ENCODE measurements at regions not wholly inside any gene's neighbourhood (a gene's known extent, or its start where the extent isn't known, plus 50 kb on each side); places are given as distances from the start of the nearest gene placed in this dataset.
"Not testable (repeated sequence)": the region's sequence is repeated elsewhere in the genome, so short reads cannot be mapped to it uniquely, and the experiment has no call there.

DNA sequence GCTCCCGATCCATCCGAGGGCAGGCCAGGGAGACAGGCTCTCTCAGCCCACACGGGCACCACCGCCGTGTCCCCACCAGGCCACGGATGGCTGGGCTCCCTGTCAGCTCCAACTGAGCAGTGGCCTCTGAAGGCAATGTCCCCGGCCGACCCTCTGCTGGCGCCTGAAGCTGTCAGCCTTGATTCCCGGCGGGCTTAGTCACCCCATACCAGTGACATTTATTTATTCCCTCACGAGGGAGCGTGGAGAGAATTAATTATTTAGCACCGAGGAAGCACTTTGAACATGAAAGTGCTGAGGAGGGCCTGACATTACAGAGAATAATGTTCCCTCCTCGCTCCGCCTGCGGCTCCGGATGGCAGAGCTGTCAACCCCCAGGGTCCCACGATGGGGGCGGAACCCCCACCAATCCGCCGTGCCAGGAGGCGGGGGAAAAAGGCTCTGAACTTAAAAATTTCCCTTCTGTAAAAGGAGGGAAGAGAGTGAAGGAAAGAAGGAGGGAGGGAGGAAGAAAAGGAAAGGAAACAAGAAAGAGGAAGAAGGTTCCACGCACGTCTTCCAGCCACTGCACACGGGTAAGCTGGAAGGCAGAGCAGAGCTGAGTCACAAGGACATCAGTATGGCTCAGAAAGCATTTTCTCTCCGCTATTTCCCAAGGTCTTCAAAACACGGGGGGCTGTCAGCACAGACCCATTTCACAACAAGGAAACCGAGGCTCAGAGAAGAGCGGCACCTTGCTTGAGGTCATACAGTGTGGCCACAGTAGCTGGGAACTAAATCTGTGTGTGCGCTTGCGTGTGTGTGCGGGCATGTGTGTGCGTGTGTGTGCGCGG, 108.7 kb upstream of the NCOR2 start:
- 47 to 56% methylated on average over 36 of the region's 36 CpGs for WGBS, 2 donors
- intact Hi-C loops (cut with DNase I; ENCODE audit: low total_unique reads) = no loop called here
- H3K4me3 ChIP-seq (ENCODE audit: low read depth, poor library complexity, severe bottlenecking) = no peak overlapping the region
- no peak for DNase-seq (ENCODE audit: low spot score in 2 of 2)
- no peak for TF ChIP-seq POLR2A (IDR thresholded peaks at IDR 0.05)
- TF ChIP-seq, protein P1, sequence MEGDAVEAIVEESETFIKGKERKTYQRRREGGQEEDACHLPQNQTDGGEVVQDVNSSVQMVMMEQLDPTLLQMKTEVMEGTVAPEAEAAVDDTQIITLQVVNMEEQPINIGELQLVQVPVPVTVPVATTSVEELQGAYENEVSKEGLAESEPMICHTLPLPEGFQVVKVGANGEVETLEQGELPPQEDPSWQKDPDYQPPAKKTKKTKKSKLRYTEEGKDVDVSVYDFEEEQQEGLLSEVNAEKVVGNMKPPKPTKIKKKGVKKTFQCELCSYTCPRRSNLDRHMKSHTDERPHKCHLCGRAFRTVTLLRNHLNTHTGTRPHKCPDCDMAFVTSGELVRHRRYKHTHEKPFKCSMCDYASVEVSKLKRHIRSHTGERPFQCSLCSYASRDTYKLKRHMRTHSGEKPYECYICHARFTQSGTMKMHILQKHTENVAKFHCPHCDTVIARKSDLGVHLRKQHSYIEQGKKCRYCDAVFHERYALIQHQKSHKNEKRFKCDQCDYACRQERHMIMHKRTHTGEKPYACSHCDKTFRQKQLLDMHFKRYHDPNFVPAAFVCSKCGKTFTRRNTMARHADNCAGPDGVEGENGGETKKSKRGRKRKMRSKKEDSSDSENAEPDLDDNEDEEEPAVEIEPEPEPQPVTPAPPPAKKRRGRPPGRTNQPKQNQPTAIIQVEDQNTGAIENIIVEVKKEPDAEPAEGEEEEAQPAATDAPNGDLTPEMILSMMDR (IDR thresholded peaks at IDR 0.05) = no peak

DNA sequence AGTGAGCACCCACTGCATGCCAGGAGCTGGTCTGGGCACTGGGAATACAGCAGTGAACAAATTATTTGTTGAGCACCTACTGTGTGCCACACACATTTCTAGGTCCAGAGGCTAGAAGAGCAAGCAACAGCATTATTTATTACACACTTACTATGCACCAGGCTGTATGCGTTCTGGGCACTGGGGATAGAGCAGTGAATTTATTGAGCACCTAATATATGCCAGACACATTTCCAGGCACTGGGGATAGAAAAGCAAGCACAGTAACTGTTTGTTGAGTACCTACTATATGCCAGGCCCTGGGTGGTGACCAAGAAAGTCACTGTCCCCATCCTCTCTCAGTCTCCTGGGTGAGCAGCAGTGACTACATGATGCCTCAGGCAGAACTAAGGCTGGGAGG, 107.5 kb upstream of the NCOR2 start:
- intact Hi-C loops (cut with DNase I; ENCODE audit: low total_unique reads) = no loop called here
- no peak for TF ChIP-seq POLR2A (IDR thresholded peaks at IDR 0.05)
- TF ChIP-seq, protein P1 (IDR thresholded peaks at IDR 0.05) = no peak
- no peak overlapping the region for H3K4me3 ChIP-seq (ENCODE audit: low read depth, poor library complexity, severe bottlenecking)
- WGBS, 2 donors = 80 to 100% methylated on average over 1 of the region's 1 CpG
- DNase-seq (ENCODE audit: low spot score in 2 of 2) = no peak

DNA sequence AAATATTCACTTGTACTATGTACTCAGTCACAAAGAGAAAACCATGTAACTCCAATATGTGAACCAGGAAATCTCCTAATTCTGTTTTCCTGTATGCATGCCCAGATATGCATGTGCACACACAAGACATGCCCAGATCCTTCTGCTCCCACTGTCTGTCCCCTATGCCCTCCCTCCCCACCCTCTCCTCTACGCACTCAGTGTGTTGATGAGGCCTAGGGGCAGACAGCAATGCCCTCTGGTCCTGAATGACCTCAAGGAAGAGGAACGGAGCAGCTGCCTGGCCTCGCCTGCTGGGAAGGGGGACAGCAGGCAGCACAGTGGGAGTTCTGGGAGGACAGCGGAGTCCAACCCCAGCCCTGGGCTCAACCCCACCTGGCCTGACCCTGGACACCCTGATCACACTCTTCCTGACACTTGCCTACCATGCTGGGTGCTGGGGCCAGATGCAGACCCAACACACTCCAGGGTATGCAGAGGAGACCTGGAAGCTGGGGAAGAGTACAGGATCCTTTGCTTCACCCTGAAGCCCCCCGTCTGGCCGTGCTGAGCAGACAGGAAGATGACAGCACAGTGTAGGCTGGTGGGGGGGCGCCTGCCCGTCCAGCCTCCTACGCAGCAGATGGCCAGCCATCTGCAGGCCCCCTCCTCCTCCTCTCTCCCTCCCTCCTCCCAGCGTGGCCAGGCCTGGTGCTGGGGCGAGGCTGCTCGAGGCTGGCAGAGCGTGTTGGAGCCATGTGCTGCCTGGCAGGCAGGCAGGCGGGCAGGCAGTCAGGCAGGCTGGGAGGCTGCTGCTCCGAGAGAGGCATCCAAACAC, 106.6 kb upstream of the NCOR2 start:
- DNase-seq (ENCODE audit: low spot score in 2 of 2) = no peak
- TF ChIP-seq, protein P1 (IDR thresholded peaks at IDR 0.05) = no peak
- TF ChIP-seq POLR2A (IDR thresholded peaks at IDR 0.05) = no peak
- no peak overlapping the region for H3K4me3 ChIP-seq (ENCODE audit: low read depth, poor library complexity, severe bottlenecking)
- intact Hi-C loops (cut with DNase I; ENCODE audit: low total_unique reads) = no loop called here
- 40 to 47% methylated on average over 8 to 15 of the region's 15 CpGs for WGBS, 2 donors

DNA sequence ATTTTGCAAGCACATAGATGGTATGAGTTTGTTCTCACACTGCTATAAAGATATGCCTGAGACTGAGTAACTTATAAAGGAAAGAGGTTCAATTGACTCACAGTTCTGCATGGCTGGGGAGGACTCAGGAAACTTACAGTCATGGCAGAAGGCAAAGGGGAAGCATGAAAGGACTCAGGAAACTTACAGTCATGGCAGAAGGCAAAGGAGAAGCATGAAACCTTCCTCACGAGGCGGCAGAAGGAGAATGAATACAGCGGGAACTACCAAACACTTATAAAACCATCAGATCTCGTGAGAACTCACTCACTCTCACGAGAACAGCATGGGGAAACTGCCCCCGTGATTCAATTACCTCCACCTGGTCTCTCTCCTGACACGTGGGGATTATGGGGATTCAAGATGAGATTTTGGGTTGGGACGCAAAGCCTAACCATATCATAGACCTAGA, 101.9 kb upstream of the NCOR2 start:
- DNase-seq (ENCODE audit: low spot score in 2 of 2); H3K4me3 ChIP-seq (ENCODE audit: low read depth, poor library complexity, severe bottlenecking); intact Hi-C loops (cut with DNase I; ENCODE audit: low total_unique reads): not testable (repeated sequence)
- WGBS, 2 donors = 82 to 84% methylated on average over 8 of the region's 8 CpGs

DNA sequence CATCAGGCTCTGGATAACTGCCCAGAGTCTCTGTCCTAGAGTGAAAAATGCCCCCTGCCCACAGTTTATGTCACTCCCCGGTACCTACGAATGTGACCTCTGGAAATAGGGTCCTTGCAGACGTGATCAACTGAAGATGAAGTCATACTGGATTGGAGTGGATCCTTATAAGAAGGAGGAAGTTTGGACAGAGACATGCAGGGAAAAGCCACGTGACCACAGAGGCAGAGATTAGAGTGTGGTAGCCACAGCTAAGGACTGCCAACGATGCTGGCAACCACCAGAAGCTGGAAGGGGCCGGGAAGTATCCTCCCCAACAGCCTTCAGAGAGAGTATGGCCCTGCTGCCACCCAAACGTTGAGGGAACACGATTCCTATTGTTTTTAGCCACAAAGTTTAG, 101.2 kb upstream of the NCOR2 start:
- 40 to 46% methylated on average over 8 of the region's 8 CpGs for WGBS, 2 donors
- no peak for DNase-seq (ENCODE audit: low spot score in 2 of 2)
- H3K4me3 ChIP-seq (ENCODE audit: low read depth, poor library complexity, severe bottlenecking) = no peak overlapping the region
- no peak for TF ChIP-seq POLR2A (IDR thresholded peaks at IDR 0.05)
- TF ChIP-seq, protein P1 (IDR thresholded peaks at IDR 0.05) = no peak
- intact Hi-C loops (cut with DNase I; ENCODE audit: low total_unique reads) = no loop called here

Data from lower leg skin (tissue), 4 donors.